ENCODE measurements at regions not wholly inside any gene's neighbourhood (a gene's known extent, or its start where the extent isn't known, plus 50 kb on each side); places are given as distances from the start of the nearest gene placed in this dataset.

- TF ChIP-seq REST (IDR thresholded peaks at IDR 0.05; ENCODE audit: unreplicated experiment) (no peak), NANOG (IDR thresholded peaks at IDR 0.05; ENCODE audit: borderline replicate concordance) (no peak), ZNF114 (CRISPR knock-in tag; IDR thresholded peaks at IDR 0.05) (no peak), POLR2AphosphoS5 (IDR thresholded peaks at IDR 0.05; ENCODE audit: low read depth) (no peak), ETS1 (IDR thresholded peaks at IDR 0.05) (no peak), CREB1 (CRISPR knock-in tag; IDR thresholded peaks at IDR 0.05; ENCODE audit: low read depth) (no peak), EZH2 (IDR thresholded peaks at IDR 0.05; ENCODE audit: low read depth, unreplicated experiment) (no peak), EZH2phosphoT487 (IDR thresholded peaks at IDR 0.05; ENCODE audit: unreplicated experiment) (no peak), JUNB (IDR thresholded peaks at IDR 0.05; ENCODE audit: unreplicated experiment) (no peak), STAT1 (IDR thresholded peaks at IDR 0.05; ENCODE audit: unreplicated experiment) (no peak), ZNF331 (CRISPR knock-in tag; IDR thresholded peaks at IDR 0.05; ENCODE audit: low read depth) (no peak), CTCF (conservative IDR thresholded peaks at IDR 0.05; ENCODE audit: low read depth in 2 of 2) (no peak)
Observed at GRCh38 chr15:81442454-81442853, 68.4 kb upstream of the TMC3 start (continued).

- Histone ChIP-seq H3K27ac (ENCODE audit: low read depth) (no peak overlapping the region), H3F3A (replicated peaks; ENCODE audit: low read depth) (no peaks in the 10 kb centered on the region), H3K27me3 (ENCODE audit: insufficient read depth) (no peaks in the 10 kb centered on the region), H3K9me2 (ENCODE audit: insufficient read depth) (no peaks in the 10 kb centered on the region), H3K4me2 (no peak overlapping the region), H3K4me3 (no peak overlapping the region), H2AFZ (no peak overlapping the region), H3K4me1 (ENCODE audit: insufficient read depth) (no peaks in the 10 kb centered on the region), H4K20me1 (replicated peaks; ENCODE audit: insufficient read depth) (no peaks in the 10 kb centered on the region), H3K79me2 (replicated peaks; ENCODE audit: insufficient read depth) (no peaks in the 10 kb centered on the region), H3K36me3 (ENCODE audit: insufficient read depth) (no peaks in the 10 kb centered on the region)
- Mint-ChIP-seq H3K36me3 (ENCODE audit: low read depth) (no peaks in the 10 kb centered on the region), H3K27me3 (ENCODE audit: insufficient read depth, low read depth, poor library complexity) (no peaks in the 10 kb centered on the region), H3K4me3 (no peak overlapping the region), H3K9me3 (no peaks in the 10 kb centered on the region; the same call in 2 of the 3 replicates), H3K27ac (no peak overlapping the region), H3K4me1 (no peaks in the 10 kb centered on the region)
- ATAC-seq (no peak), DNase-seq (ENCODE audit: low spot score) (no peak)
- TF ChIP-seq EZH2 (IDR thresholded peaks at IDR 0.05; ENCODE audit: low read depth, unreplicated experiment) (no peak), JUNB (IDR thresholded peaks at IDR 0.05; ENCODE audit: unreplicated experiment) (no peak), ZNF462 (CRISPR knock-in tag; IDR thresholded peaks at IDR 0.05) (no peak)
Observed at GRCh38 chr15:81434851-81435250, 60.8 kb upstream of the TMC3 start.

Measured in GM23338 (cell line).